ENCODE measurements at regions not wholly inside any gene's neighbourhood (a gene's known extent, or its start where the extent isn't known, plus 50 kb on each side); places are given as distances from the start of the nearest gene placed in this dataset.
"Not testable (repeated sequence)": the region's sequence is repeated elsewhere in the genome, so short reads cannot be mapped to it uniquely, and the experiment has no call there.

DNA sequence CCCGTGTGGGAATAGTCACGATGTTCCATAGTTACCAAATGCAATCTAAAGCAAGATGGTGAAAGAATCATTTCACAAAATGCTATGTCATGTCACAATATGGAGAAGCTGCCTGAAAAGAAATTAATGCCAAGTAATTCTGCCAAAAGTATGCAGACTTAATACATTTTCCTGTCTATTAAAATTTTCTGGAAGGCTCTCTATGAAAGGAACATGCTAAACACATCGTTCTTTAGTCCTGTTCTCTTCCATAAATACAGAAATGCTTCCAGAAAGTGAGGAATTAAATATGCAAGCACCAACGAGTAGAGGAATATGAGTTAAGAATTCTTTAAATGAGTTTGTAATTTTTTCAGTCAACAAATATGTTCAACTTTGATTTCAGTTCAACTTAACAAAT is 266.8 kb upstream of the CRBN start:
- DNase-seq (ENCODE audit: low read depth, low spot score) = no peak
- TF ChIP-seq, protein P1, sequence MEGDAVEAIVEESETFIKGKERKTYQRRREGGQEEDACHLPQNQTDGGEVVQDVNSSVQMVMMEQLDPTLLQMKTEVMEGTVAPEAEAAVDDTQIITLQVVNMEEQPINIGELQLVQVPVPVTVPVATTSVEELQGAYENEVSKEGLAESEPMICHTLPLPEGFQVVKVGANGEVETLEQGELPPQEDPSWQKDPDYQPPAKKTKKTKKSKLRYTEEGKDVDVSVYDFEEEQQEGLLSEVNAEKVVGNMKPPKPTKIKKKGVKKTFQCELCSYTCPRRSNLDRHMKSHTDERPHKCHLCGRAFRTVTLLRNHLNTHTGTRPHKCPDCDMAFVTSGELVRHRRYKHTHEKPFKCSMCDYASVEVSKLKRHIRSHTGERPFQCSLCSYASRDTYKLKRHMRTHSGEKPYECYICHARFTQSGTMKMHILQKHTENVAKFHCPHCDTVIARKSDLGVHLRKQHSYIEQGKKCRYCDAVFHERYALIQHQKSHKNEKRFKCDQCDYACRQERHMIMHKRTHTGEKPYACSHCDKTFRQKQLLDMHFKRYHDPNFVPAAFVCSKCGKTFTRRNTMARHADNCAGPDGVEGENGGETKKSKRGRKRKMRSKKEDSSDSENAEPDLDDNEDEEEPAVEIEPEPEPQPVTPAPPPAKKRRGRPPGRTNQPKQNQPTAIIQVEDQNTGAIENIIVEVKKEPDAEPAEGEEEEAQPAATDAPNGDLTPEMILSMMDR (conservative IDR thresholded peaks at IDR 0.05) = no peak
- H3K36me3 Mint-ChIP-seq (ENCODE audit: low read depth) = no peaks in the 10 kb centered on the region
- no peak overlapping the region for H3K4me3 Mint-ChIP-seq
- peaks cover 4% of the 10 kb centered on the region for H3K9me3 Mint-ChIP-seq
- no peaks in the 10 kb centered on the region for H3K4me1 Mint-ChIP-seq
- no peak overlapping the region for H3K27ac Mint-ChIP-seq (ENCODE audit: unreplicated experiment)
- H3K27me3 Mint-ChIP-seq (ENCODE audit: low read depth) = no peaks in the 10 kb centered on the region

DNA sequence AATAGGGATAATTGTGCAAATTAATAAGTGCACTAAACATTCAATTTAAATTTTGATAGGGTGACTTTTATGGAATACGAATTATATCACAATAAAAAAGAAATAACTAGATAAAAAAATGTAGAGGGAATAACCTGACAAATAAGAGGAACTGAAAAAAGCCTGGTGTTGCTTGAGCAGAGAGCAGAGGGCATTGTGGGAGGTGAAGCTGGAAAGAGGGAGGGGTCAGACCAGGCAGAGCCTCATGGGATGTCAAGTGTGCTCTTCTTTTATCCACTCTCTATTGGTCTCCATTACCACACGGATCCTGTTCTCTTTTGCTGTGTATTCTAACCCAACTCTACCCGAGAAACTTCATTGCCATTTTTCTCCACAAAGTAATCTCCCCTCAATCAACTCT is 264.0 kb upstream of the CRBN start:
- H3K9me3 Mint-ChIP-seq = peaks cover 4% of the 10 kb centered on the region
- TF ChIP-seq, protein P1 (conservative IDR thresholded peaks at IDR 0.05) = no peak
- no peak overlapping the region for H3K27ac Mint-ChIP-seq (ENCODE audit: unreplicated experiment)
- no peaks in the 10 kb centered on the region for H3K36me3 Mint-ChIP-seq (ENCODE audit: low read depth)
- no peak for DNase-seq (ENCODE audit: low read depth, low spot score)
- H3K4me1 Mint-ChIP-seq = no peaks in the 10 kb centered on the region
- H3K27me3 Mint-ChIP-seq (ENCODE audit: low read depth) = no peaks in the 10 kb centered on the region
- no peak overlapping the region for H3K4me3 Mint-ChIP-seq

DNA sequence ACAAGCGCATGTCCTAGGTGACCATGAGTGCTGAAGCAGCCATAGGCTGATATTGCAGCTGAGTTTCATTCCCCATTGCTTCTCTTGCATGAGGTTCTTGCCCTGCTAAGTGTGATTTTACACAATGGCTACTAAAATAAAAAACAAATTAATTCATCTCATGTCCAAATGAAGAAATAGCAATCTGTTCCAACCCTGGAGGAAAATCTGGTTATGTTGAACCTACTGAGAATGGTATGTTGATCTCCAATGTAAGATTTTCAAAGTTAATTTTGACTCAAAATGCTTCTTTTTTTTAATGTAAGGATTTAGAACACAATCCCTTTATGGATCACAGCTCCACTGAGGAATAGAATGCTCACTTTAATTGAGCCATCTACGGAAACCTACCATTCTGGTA is 254.2 kb upstream of the CRBN start:
- TF ChIP-seq, protein P1 (conservative IDR thresholded peaks at IDR 0.05) = no peak
- Mint-ChIP-seq H3K27me3 (ENCODE audit: low read depth) (peaks cover 9% of the 10 kb centered on the region), H3K4me1 (no peaks in the 10 kb centered on the region), H3K36me3 (ENCODE audit: low read depth) (no peaks in the 10 kb centered on the region), H3K4me3 (no peak overlapping the region), H3K27ac (ENCODE audit: unreplicated experiment) (no peak overlapping the region), H3K9me3 (no peaks in the 10 kb centered on the region)
- DNase-seq (ENCODE audit: low read depth, low spot score) = no peak

DNA sequence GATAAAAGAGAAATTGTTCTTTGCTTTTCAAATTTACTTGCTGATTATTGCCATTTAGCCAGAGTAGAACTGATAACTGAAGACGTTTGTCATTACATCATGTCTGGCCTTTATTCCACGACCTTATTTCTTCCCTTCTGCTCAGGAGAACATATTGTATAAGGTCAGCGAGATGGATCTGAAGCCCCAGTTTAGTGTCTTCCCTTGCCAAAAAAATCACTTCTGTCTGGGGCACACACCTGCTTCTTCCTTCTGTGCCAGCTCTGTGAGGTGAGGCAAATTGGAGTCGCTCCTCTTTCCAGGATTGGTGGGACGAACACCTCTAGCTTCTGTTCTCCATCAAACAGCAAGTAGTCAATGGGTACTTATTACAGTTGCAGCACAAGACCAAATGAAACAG is 250.3 kb upstream of the CRBN start:
- no peak for DNase-seq (ENCODE audit: low read depth, low spot score)
- H3K27me3 Mint-ChIP-seq (ENCODE audit: low read depth) = peaks cover 9% of the 10 kb centered on the region
- H3K9me3 Mint-ChIP-seq = peaks cover 3% of the 10 kb centered on the region
- peaks cover 3% of the 10 kb centered on the region for H3K36me3 Mint-ChIP-seq (ENCODE audit: low read depth)
- TF ChIP-seq, protein P1 (conservative IDR thresholded peaks at IDR 0.05) = no peak
- no peak overlapping the region for H3K27ac Mint-ChIP-seq (ENCODE audit: unreplicated experiment)
- no peaks in the 10 kb centered on the region for H3K4me1 Mint-ChIP-seq
- no peak overlapping the region for H3K4me3 Mint-ChIP-seq

DNA sequence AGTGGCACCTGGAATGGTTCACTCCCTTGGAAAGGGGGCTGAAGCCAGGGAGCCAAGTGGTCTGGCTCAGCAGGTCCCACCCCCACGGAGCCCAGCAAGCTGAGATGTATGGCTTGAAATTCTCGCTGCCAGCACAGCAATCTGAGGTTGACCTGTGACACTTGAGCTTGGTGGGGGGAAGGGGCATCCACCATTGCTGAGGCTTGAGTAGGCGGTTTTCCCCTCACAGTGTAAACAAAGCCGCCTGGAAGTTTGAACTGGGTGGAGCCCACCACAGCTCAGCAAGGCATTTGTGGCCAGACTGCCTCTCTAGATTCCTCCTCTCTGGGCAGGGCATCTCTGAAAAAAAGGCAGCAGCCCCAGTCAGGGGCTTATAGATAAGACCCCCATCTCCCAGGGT is 228.2 kb upstream of the CRBN start:
- peaks cover 15% of the 10 kb centered on the region for H3K4me1 Mint-ChIP-seq
- peaks cover 11% of the 10 kb centered on the region for H3K27me3 Mint-ChIP-seq (ENCODE audit: low read depth)
- not testable (repeated sequence) for H3K36me3 Mint-ChIP-seq (ENCODE audit: low read depth); H3K27ac Mint-ChIP-seq (ENCODE audit: unreplicated experiment); H3K4me3 Mint-ChIP-seq; DNase-seq (ENCODE audit: low read depth, low spot score)
- H3K9me3 Mint-ChIP-seq = peaks cover 22% of the 10 kb centered on the region

DNA sequence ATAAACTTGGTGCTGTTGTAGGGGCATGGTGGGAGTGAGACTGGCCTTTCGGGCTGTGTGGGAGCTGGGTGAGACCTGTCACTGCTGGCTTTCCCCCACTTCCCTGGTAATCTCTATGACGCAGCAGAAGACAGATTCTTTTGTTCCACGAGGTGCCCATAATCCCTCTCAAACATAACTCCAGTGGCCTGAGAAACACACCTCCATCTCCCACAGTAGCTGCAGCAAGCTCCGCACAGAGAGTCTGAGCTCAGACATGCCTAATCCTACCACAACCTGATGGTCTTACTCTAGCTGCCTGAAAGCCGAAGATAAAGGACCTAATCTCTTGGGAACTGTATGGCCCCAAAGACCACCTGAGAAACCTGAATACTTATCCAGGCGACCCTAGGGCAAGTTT is 225.6 kb upstream of the CRBN start:
- Mint-ChIP-seq H3K36me3 (ENCODE audit: low read depth) (peaks cover 10% of the 10 kb centered on the region), H3K27me3 (ENCODE audit: low read depth) (peaks cover 2% of the 10 kb centered on the region), H3K4me1 (peaks cover 15% of the 10 kb centered on the region), H3K4me3 (no peak overlapping the region), H3K9me3 (peaks cover 16% of the 10 kb centered on the region), H3K27ac (ENCODE audit: unreplicated experiment) (peak overlapping the region; percentile 52)
- DNase-seq (ENCODE audit: low read depth, low spot score) = no peak
- TF ChIP-seq, protein P1 (conservative IDR thresholded peaks at IDR 0.05) = no peak
